ENCODE measurements at regions not wholly inside any gene's neighbourhood (a gene's known extent, or its start where the extent isn't known, plus 50 kb on each side); places are given as distances from the start of the nearest gene placed in this dataset.

DNA sequence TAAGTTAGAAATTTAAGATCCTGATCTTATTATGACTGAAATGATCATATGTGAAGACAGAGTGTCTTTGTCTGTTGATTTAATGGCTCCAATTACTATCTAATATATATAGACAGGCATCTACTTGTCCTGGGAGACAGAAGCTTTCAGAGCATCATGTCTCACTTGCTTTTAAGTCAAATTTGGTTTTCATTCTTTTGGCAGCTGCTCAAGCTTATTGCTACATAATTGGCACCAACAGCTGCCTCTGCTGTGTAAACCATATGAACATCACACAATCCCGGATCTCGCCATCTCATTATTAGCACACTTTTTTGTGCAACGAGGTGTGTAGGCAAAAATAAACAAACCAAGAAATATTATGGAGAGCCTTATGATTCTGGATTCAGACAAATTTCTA is 1717.9 kb downstream of the EFNA5 start:
- intact Hi-C loops (cut with DNase I) = no loop called here
- H3K36me3 ChIP-seq (ENCODE audit: control insufficient read depth in 2 of 3, insufficient read depth in 3 of 3, low read length in 3 of 3) = no peaks in the 10 kb centered on the region
- TF ChIP-seq CTCF (IDR thresholded peaks at IDR 0.05; ENCODE audit: borderline replicate concordance, extremely low read depth, insufficient read depth) = no peak
- H3K4me1 ChIP-seq (ENCODE audit: control insufficient read depth in 2 of 3, insufficient read depth in 2 of 3, low read depth in 1 of 3, low read length in 3 of 3) = no peaks in the 10 kb centered on the region
- H3K9me3 ChIP-seq (ENCODE audit: control insufficient read depth in 2 of 3, insufficient read depth in 1 of 3, low read length in 3 of 3) = no peaks in the 10 kb centered on the region
- H3K27me3 ChIP-seq (ENCODE audit: control insufficient read depth, insufficient read depth, low read length) = no peaks in the 10 kb centered on the region
- H3K9ac ChIP-seq (ENCODE audit: low read length in 3 of 3) = no peak overlapping the region
- H3K4me3 ChIP-seq (ENCODE audit: low read length in 3 of 3) = no peak overlapping the region
- DNase-seq = no peak
- H3K27ac ChIP-seq (ENCODE audit: low read depth in 2 of 2, low read length in 2 of 2) = no peak overlapping the region
- FAIRE-seq = no peak

- H3K9me3 ChIP-seq (ENCODE audit: control insufficient read depth in 2 of 3, insufficient read depth in 1 of 3, low read length in 3 of 3) = no peaks in the 10 kb centered on the region
- H3K4me1 ChIP-seq (ENCODE audit: control insufficient read depth in 2 of 3, insufficient read depth in 2 of 3, low read depth in 1 of 3, low read length in 3 of 3) = no peaks in the 10 kb centered on the region
- no peaks in the 10 kb centered on the region for H3K36me3 ChIP-seq (ENCODE audit: control insufficient read depth in 2 of 3, insufficient read depth in 3 of 3, low read length in 3 of 3)
- no peaks in the 10 kb centered on the region for H3K27me3 ChIP-seq (ENCODE audit: control insufficient read depth, insufficient read depth, low read length)
- FAIRE-seq (no peak), DNase-seq (no peak)
- intact Hi-C loops (cut with DNase I) = no loop called here
- no peak for TF ChIP-seq CTCF (IDR thresholded peaks at IDR 0.05; ENCODE audit: borderline replicate concordance, extremely low read depth, insufficient read depth)
- no peak overlapping the region for H3K27ac ChIP-seq (ENCODE audit: low read depth in 2 of 2, low read length in 2 of 2)
- no peak overlapping the region for H3K9ac ChIP-seq (ENCODE audit: low read length in 3 of 3)
- no peak overlapping the region for H3K4me3 ChIP-seq (ENCODE audit: low read length in 3 of 3)
Measured at GRCh38 chr5:105947461-105947860, 1723.3 kb downstream of the EFNA5 start.

DNA sequence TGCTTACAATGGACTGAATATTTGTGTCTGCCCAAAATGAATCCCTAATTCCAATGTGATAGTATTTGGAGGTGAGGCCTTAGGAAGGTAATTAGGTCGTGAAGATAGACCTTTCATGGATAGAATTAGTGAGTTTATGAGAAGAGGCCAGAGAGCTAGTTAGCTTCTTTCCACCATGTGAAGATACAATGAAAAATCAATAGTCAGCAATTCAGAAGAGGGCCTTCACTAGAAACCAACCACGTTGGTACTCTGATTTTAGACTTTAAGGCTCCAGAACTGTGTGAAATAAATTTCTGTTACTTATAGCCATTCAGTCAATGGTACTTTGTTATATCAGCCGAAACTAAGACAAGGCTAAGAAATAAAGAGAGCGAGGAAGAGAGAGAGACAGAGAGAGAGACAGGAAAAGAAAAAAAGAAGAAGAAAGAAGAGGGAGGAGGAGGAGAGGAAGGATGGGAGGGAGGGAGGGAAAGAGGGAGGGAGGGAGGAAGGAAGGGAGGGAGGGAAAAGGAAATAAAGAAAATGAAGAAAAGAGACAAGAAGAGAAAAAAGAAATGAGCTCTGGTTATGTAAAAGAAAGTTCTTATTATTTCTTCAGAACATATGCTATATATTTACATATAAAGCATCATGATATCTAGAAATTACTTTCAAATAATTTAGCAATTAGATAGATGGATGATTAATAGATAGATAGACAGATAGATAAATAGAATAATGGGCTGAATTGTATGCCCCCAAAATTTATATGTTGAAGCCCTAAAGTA is 1725.3 kb downstream of the EFNA5 start:
- H3K36me3 ChIP-seq (ENCODE audit: control insufficient read depth in 2 of 3, insufficient read depth in 3 of 3, low read length in 3 of 3) = no peaks in the 10 kb centered on the region
- no peak for TF ChIP-seq CTCF (IDR thresholded peaks at IDR 0.05; ENCODE audit: borderline replicate concordance, extremely low read depth, insufficient read depth)
- no peak overlapping the region for H3K9ac ChIP-seq (ENCODE audit: low read length in 3 of 3)
- no peaks in the 10 kb centered on the region for H3K4me1 ChIP-seq (ENCODE audit: control insufficient read depth in 2 of 3, insufficient read depth in 2 of 3, low read depth in 1 of 3, low read length in 3 of 3)
- no peak overlapping the region for H3K27ac ChIP-seq (ENCODE audit: low read depth in 2 of 2, low read length in 2 of 2)
- H3K9me3 ChIP-seq (ENCODE audit: control insufficient read depth in 2 of 3, insufficient read depth in 1 of 3, low read length in 3 of 3) = no peaks in the 10 kb centered on the region
- intact Hi-C loops (cut with DNase I) = no loop called here
- no peak overlapping the region for H3K4me3 ChIP-seq (ENCODE audit: low read length in 3 of 3)
- FAIRE-seq (no peak), DNase-seq (no peak)
- H3K27me3 ChIP-seq (ENCODE audit: control insufficient read depth, insufficient read depth, low read length) = no peaks in the 10 kb centered on the region

- no peaks in the 10 kb centered on the region for H3K4me1 ChIP-seq (ENCODE audit: control insufficient read depth in 2 of 3, insufficient read depth in 2 of 3, low read depth in 1 of 3, low read length in 3 of 3)
- no peaks in the 10 kb centered on the region for H3K36me3 ChIP-seq (ENCODE audit: control insufficient read depth in 2 of 3, insufficient read depth in 3 of 3, low read length in 3 of 3)
- no peaks in the 10 kb centered on the region for H3K27me3 ChIP-seq (ENCODE audit: control insufficient read depth, insufficient read depth, low read length)
- peaks cover 0 to 5% (median 0%) of the 10 kb centered on the region in 3 donors for H3K9me3 ChIP-seq (ENCODE audit: control insufficient read depth in 2 of 3, insufficient read depth in 1 of 3, low read length in 3 of 3)
- no peak overlapping the region for H3K27ac ChIP-seq (ENCODE audit: low read depth in 2 of 2, low read length in 2 of 2)
- no peak for TF ChIP-seq CTCF (IDR thresholded peaks at IDR 0.05; ENCODE audit: borderline replicate concordance, extremely low read depth, insufficient read depth)
- intact Hi-C loops (cut with DNase I) = no loop called here
- H3K4me3 ChIP-seq (ENCODE audit: low read length in 3 of 3) = no peak overlapping the region
- FAIRE-seq (no peak), DNase-seq (no peak)
- no peak overlapping the region for H3K9ac ChIP-seq (ENCODE audit: low read length in 3 of 3)
Measured at GRCh38 chr5:105940181-105940580, 1730.6 kb downstream of the EFNA5 start.
